Peyer's patch (tissue), 4 donors: ENCODE measurements at regions not wholly inside any gene's neighbourhood (a gene's known extent, or its start where the extent isn't known, plus 50 kb on each side); places are given as distances from the start of the nearest gene placed in this dataset.

Experiments
- DNase-seq, 3 donors: peaks; one replicate each; pipeline ENCODE4 v3.0.0-alpha.2; 2017 to 2019
- H3K27ac ChIP-seq, 4 donors: fragments of 200-600 bp; sonication (generic); one replicate each; pipeline ENCODE4 v1.5.1; 2016 to 2019
- H3K27me3 ChIP-seq, 2 donors: fragments of 200-600 bp; sonication (generic); one replicate each; pipeline ENCODE4 v1.5.1; 2019
- H3K36me3 ChIP-seq, 3 donors: fragments of 200-600 bp; sonication (generic); one replicate each; pipeline ENCODE4 v1.5.1; 2016 to 2019
- H3K4me1 ChIP-seq, 4 donors: fragments of 200-600 bp; sonication (generic); one replicate each; pipeline ENCODE4 v1.5.1; 2016 to 2019
- H3K4me3 ChIP-seq, 4 donors: fragments of 200-600 bp; sonication (generic); 1 replicate in 3 of 4; 2 replicates in 1 of 4; pipeline ENCODE4 v1.5.1; 2016 to 2019; ENCODE audit warnings: mild to moderate bottlenecking in 1 of 4
- H3K9me3 ChIP-seq, 4 donors: fragments of 200-600 bp; sonication (generic); one replicate each; pipeline ENCODE4 v1.5.1; 2016 to 2019; ENCODE audit warnings: mild to moderate bottlenecking in 1 of 4
- POLR2A ChIP-seq, 2 donors: fragments of 450-650 bp; IDR thresholded peaks; one replicate each; pipeline ENCODE4 v1.5.1; 2017; ENCODE audit warnings: antibody characterized with exemption in 2 of 2, mild to moderate bottlenecking in 2 of 2, moderate library complexity in 2 of 2
- TF ChIP-seq, protein P1 (sequence below), 6 experiments: fragments of 450-650 bp in 4 of 6; fragments of 200-600 bp in 2 of 6; sonication (generic) in 1 of 6; IDR thresholded peaks; one replicate each; pipeline ENCODE4 v1.5.1; 2017 to 2019; ENCODE audit warnings: antibody characterized with exemption in 6 of 6, mild to moderate bottlenecking in 3 of 6, moderate library complexity in 1 of 6

DNA sequence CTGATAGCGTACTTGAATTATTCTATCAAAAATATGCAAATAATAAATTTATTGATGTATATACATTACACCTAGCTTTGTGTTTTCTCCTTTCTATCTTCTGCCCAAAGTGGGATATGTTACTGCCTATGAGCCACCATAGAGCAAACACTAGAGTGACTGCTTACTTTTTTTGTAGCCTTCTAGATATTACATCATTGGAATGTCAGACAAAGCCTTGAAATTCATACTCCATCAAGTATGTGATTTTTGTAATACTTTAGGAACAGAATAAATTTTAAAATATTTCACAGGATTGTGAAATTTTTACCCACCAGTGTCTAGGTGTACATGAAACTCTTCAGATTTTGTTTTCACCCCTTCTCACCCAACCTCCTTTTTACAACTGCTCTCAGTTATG, 787.6 kb downstream of the USP25 start:
- H3K27ac ChIP-seq, result no peak overlapping the region
- H3K4me1 ChIP-seq, result no peaks in the 10 kb centered on the region
- no peak overlapping the region for H3K4me3 ChIP-seq
- TF ChIP-seq POLR2A (IDR thresholded peaks at IDR 0.05), result no peak
- TF ChIP-seq, protein P1, sequence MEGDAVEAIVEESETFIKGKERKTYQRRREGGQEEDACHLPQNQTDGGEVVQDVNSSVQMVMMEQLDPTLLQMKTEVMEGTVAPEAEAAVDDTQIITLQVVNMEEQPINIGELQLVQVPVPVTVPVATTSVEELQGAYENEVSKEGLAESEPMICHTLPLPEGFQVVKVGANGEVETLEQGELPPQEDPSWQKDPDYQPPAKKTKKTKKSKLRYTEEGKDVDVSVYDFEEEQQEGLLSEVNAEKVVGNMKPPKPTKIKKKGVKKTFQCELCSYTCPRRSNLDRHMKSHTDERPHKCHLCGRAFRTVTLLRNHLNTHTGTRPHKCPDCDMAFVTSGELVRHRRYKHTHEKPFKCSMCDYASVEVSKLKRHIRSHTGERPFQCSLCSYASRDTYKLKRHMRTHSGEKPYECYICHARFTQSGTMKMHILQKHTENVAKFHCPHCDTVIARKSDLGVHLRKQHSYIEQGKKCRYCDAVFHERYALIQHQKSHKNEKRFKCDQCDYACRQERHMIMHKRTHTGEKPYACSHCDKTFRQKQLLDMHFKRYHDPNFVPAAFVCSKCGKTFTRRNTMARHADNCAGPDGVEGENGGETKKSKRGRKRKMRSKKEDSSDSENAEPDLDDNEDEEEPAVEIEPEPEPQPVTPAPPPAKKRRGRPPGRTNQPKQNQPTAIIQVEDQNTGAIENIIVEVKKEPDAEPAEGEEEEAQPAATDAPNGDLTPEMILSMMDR (IDR thresholded peaks at IDR 0.05), result no peak
- no peak for DNase-seq
- no peaks in the 10 kb centered on the region for H3K27me3 ChIP-seq
- H3K36me3 ChIP-seq, result no peaks in the 10 kb centered on the region
- no peaks in the 10 kb centered on the region for H3K9me3 ChIP-seq

DNA sequence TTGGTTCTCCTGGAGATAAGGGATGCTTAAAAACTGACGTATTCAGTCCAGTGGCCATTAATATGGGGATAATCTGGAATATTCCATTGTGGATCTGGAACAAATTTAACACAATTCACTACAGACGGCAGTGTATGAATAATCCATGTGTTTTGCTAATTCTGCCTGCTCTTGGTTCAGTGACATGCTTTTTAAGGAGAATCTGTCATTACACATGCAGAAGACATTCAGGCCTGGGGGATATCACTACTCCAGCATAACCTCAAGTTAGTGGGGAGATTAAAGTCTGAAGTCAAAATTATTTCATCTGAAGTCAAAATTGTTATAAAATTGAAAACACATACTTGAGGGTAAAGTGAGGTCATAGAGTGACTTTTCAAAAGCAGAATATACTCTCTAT, 789.3 kb downstream of the USP25 start:
- H3K9me3 ChIP-seq, result no peaks in the 10 kb centered on the region
- no peak overlapping the region for H3K4me3 ChIP-seq
- no peaks in the 10 kb centered on the region for H3K36me3 ChIP-seq
- no peak overlapping the region for H3K27ac ChIP-seq
- no peaks in the 10 kb centered on the region for H3K4me1 ChIP-seq
- TF ChIP-seq, protein P1 (IDR thresholded peaks at IDR 0.05), result no peak
- no peak for TF ChIP-seq POLR2A (IDR thresholded peaks at IDR 0.05)
- no peak for DNase-seq
- H3K27me3 ChIP-seq, result no peaks in the 10 kb centered on the region

DNA sequence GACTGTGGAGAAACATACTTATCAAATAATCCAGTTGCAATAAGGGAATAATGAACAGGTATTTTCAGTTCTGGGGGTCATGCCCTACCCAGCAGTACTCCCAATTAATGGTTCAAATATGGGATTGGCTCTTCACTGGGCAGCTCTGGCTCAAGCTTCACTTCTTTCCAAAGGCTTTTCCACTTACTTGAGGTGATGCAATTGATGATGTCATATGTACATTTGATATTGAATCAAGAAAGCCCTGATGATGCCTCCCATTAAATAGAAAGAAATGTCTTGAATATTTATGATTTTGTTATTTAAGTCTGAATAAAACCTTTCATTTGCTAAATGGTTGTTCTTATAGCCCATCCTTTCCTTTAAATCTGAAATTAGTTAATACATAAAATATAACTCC, 789.9 kb downstream of the USP25 start:
- DNase-seq, result no peak
- Histone ChIP-seq H3K27ac (no peak overlapping the region), H3K9me3 (no peaks in the 10 kb centered on the region), H3K4me1 (no peaks in the 10 kb centered on the region), H3K36me3 (no peaks in the 10 kb centered on the region), H3K4me3 (no peak overlapping the region), H3K27me3 (no peaks in the 10 kb centered on the region)
- TF ChIP-seq, protein P1 (IDR thresholded peaks at IDR 0.05), result no peak
- no peak for TF ChIP-seq POLR2A (IDR thresholded peaks at IDR 0.05)

DNA sequence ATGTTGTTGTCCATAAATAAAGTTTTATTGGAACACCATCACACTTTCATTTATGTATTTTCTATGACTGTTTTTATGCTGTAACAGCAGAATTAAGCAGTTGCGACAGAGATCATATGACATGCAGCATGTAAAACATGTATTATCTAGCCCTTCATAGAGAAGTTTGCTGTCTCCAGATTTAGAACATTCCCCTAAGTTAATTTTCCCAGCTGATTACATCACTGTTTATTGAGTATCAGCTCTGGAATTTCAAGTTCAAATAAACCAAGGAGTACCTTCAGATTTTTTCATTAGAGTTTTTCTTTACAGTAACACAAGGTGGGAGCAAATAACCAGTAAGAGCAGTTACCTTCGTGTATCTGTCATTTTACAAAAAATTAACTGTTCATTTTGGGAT, 792.8 kb downstream of the USP25 start:
- Histone ChIP-seq H3K27me3 (no peaks in the 10 kb centered on the region), H3K36me3 (no peaks in the 10 kb centered on the region), H3K9me3 (no peaks in the 10 kb centered on the region), H3K4me3 (no peak overlapping the region), H3K27ac (no peak overlapping the region), H3K4me1 (no peaks in the 10 kb centered on the region)
- DNase-seq, result no peak
- TF ChIP-seq, protein P1 (IDR thresholded peaks at IDR 0.05), result no peak
- no peak for TF ChIP-seq POLR2A (IDR thresholded peaks at IDR 0.05)

DNA sequence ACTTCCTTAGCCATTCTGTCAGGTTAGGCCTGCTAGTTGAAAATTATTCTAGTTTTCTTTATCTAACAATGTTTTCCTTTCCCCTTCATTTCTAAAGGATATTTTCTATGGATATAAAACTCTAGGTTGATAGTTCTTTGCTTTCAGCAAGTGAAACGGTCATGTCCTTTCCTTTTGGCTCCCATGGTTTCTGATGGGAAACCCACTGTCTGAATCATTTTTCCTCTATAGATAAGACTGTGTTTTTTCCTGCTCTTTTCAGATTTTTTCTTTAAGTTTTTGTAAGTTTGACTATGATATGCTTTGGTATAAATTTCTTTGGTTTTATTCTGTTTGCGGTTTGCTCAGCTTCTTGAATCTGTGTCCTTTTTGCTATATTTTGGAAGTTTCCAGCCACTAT, 800.9 kb downstream of the USP25 start:
- no peak for TF ChIP-seq POLR2A (IDR thresholded peaks at IDR 0.05)
- TF ChIP-seq, protein P1 (IDR thresholded peaks at IDR 0.05), result no peak
- Histone ChIP-seq H3K27me3 (no peaks in the 10 kb centered on the region), H3K4me1 (no peaks in the 10 kb centered on the region), H3K4me3 (no peak overlapping the region), H3K27ac (no peak overlapping the region), H3K36me3 (no peaks in the 10 kb centered on the region), H3K9me3 (peaks cover 0 to 3% (median 0%) of the 10 kb centered on the region in 4 donors)
- DNase-seq, result no peak

DNA sequence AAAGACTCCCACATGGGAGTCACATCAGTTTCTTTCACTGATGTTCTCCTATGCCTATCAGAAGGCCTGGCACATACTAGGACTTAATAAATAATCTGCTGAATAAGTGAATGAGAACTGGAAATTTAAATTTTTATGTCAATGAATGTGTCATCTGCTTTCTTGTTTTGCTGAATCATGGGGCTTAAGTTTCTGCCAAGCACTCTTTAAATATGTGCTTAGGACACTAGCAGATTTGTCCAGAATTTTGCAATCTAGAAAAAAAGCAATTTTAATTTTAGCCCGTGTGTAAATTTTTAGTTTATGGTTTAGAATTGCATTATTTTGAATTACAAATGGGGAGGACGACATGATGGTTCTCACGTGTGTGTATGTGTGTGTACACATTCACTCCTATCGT, 803.1 kb downstream of the USP25 start:
- Histone ChIP-seq H3K9me3 (peaks cover 0 to 3% (median 0%) of the 10 kb centered on the region in 4 donors), H3K4me1 (no peaks in the 10 kb centered on the region), H3K4me3 (no peak overlapping the region), H3K27me3 (no peaks in the 10 kb centered on the region), H3K36me3 (no peaks in the 10 kb centered on the region), H3K27ac (no peak overlapping the region)
- DNase-seq, result no peak
- TF ChIP-seq POLR2A (IDR thresholded peaks at IDR 0.05), result no peak
- TF ChIP-seq, protein P1 (IDR thresholded peaks at IDR 0.05), result no peak
